HEK293 (cell line): ENCODE measurements at regions not wholly inside any gene's neighbourhood (a gene's known extent, or its start where the extent isn't known, plus 50 kb on each side); places are given as distances from the start of the nearest gene placed in this dataset.

Experiments
- CTCF ChIA-PET: fragments of 350-600 bp; formaldehyde crosslinking; extraction: SDS; loops from one replicate; lab custom pipeline; 2021; ENCODE audit warnings: antibody characterized with exemption; lab: Yijun Ruan, JAX
- POLR2A ChIA-PET: fragments of 300-600 bp; formaldehyde crosslinking; extraction: SDS; loops from one replicate; lab custom pipeline; 2020; ENCODE audit warnings: antibody characterized with exemption, inconsistent platforms; lab: Yijun Ruan, JAX
- H3K27ac ChIP-seq: fragments of 200-500 bp; sonication (Bioruptor generic); 2 replicates; pipeline ENCODE4 v1.5.1; 2014; ENCODE audit warnings: low read depth, low read length, control low read depth, inconsistent platforms; ENCODE audit errors: extremely low read depth
- H3K36me3 ChIP-seq, 2 experiments: fragments of 200-500 bp in 1 of 2; sonication (Bioruptor generic) in 1 of 2; 1 replicate in 1 of 2; 2 replicates in 1 of 2; pipeline ENCODE4 v1.5.1; 2014 to 2017; ENCODE audit warnings: inconsistent platforms in 2 of 2, low read length in 2 of 2; ENCODE audit not compliant: control insufficient read depth in 2 of 2, insufficient read depth in 1 of 2
- H3K4me1 ChIP-seq: fragments of 200-500 bp; sonication (Bioruptor generic); 2 replicates; pipeline ENCODE4 v1.5.1; 2014; ENCODE audit warnings: mild to moderate bottlenecking, low read length, inconsistent platforms; ENCODE audit not compliant: control insufficient read depth, insufficient read depth
- H3K4me3 ChIP-seq: 2 replicates; pipeline ENCODE4 v1.5.1; 2011; ENCODE audit warnings: low read depth, mild to moderate bottlenecking, control low read depth, low read length, moderate library complexity
- H3K9me3 ChIP-seq: fragments of 200-500 bp; sonication (Bioruptor generic); 2 replicates; pipeline ENCODE4 v1.5.1; 2014; ENCODE audit warnings: low read depth, low read length, inconsistent platforms; ENCODE audit not compliant: control insufficient read depth, insufficient read depth
- EGR2 ChIP-seq: fragments of 450-650 bp; formaldehyde crosslinking; IDR thresholded peaks from 2 replicates; pipeline ENCODE4 v1.5.1; 2016; ENCODE audit warnings: low read depth, missing biosample characterization, missing genetic modification characterization
- GLI4 ChIP-seq: fragments of 450-650 bp; formaldehyde crosslinking; IDR thresholded peaks from 2 replicates; pipeline ENCODE4 v1.5.1; 2016; ENCODE audit warnings: missing biosample characterization, missing genetic modification characterization
- HIC1 ChIP-seq: fragments of 450-650 bp; formaldehyde crosslinking; IDR thresholded peaks from 2 replicates; pipeline ENCODE4 v1.5.1; 2016; ENCODE audit warnings: missing biosample characterization, missing genetic modification characterization
- KLF1 ChIP-seq: fragments of 450-650 bp; formaldehyde crosslinking; IDR thresholded peaks from 2 replicates; pipeline ENCODE4 v1.5.1; 2016; ENCODE audit warnings: missing biosample characterization, missing genetic modification characterization
- OVOL3 ChIP-seq: fragments of 450-650 bp; formaldehyde crosslinking; IDR thresholded peaks from 2 replicates; pipeline ENCODE4 v1.5.1; 2016; ENCODE audit warnings: missing biosample characterization, missing genetic modification characterization
- RBAK ChIP-seq: fragments of 450-650 bp; formaldehyde crosslinking; IDR thresholded peaks from 2 replicates; pipeline ENCODE4 v1.5.1; 2016; ENCODE audit warnings: missing biosample characterization, missing genetic modification characterization
- SETDB1 ChIP-seq: IDR thresholded peaks from one replicate; pipeline ENCODE4 v1.6.1; 2017; ENCODE audit warnings: mild to moderate bottlenecking, low read length, moderate library complexity, mixed read lengths; ENCODE audit not compliant: insufficient read length
- TCF7L2 ChIP-seq: IDR thresholded peaks from 2 replicates; pipeline ENCODE4 v1.6.1; 2011; ENCODE audit warnings: low read depth, mild to moderate bottlenecking, inconsistent platforms, low read length, moderate library complexity, borderline replicate concordance
- WT1 ChIP-seq: fragments of 450-650 bp; formaldehyde crosslinking; IDR thresholded peaks from 2 replicates; pipeline ENCODE4 v1.5.1; 2016; ENCODE audit warnings: missing biosample characterization, missing genetic modification characterization
- YY1 ChIP-seq: fragments of 450-650 bp; formaldehyde crosslinking; IDR thresholded peaks from 2 replicates; pipeline ENCODE4 v1.5.1; 2018; ENCODE audit warnings: missing biosample characterization, missing genetic modification characterization
- ZBTB6 ChIP-seq: fragments of 450-650 bp; formaldehyde crosslinking; IDR thresholded peaks from 2 replicates; pipeline ENCODE4 v1.5.1; 2017; ENCODE audit warnings: missing biosample characterization, missing genetic modification characterization
- ZIC2 ChIP-seq: fragments of 450-650 bp; formaldehyde crosslinking; IDR thresholded peaks from 2 replicates; pipeline ENCODE4 v1.5.1; 2016; ENCODE audit warnings: missing biosample characterization, missing genetic modification characterization
- ZNF175 ChIP-seq: fragments of 450-650 bp; formaldehyde crosslinking; IDR thresholded peaks from 2 replicates; pipeline ENCODE4 v1.5.1; 2016; ENCODE audit warnings: missing biosample characterization, missing genetic modification characterization
- ZNF18 ChIP-seq: fragments of 450-650 bp; formaldehyde crosslinking; IDR thresholded peaks from 2 replicates; pipeline ENCODE4 v1.5.1; 2016; ENCODE audit warnings: missing biosample characterization, missing genetic modification characterization
- ZNF202 ChIP-seq: fragments of 450-650 bp; formaldehyde crosslinking; IDR thresholded peaks from 2 replicates; pipeline ENCODE4 v1.5.1; 2016; ENCODE audit warnings: missing biosample characterization, missing genetic modification characterization, borderline replicate concordance
- ZNF266 ChIP-seq: fragments of 450-650 bp; formaldehyde crosslinking; IDR thresholded peaks from 2 replicates; pipeline ENCODE4 v1.5.1; 2016; ENCODE audit warnings: missing biosample characterization, missing genetic modification characterization, low read depth
- ZNF280C ChIP-seq: fragments of 450-650 bp; formaldehyde crosslinking; IDR thresholded peaks from 2 replicates; pipeline ENCODE4 v1.5.1; 2016; ENCODE audit warnings: missing biosample characterization, missing genetic modification characterization
- ZNF311 ChIP-seq: fragments of 450-650 bp; formaldehyde crosslinking; IDR thresholded peaks from 2 replicates; pipeline ENCODE4 v1.5.1; 2017; ENCODE audit warnings: missing biosample characterization, missing genetic modification characterization, borderline replicate concordance
- ZNF555 ChIP-seq: fragments of 450-650 bp; formaldehyde crosslinking; conservative IDR thresholded peaks from 2 replicates; pipeline ENCODE4 v1.5.1; 2017; ENCODE audit warnings: missing biosample characterization, mild to moderate bottlenecking, missing genetic modification characterization, inconsistent platforms
- ZNF600 ChIP-seq: fragments of 450-650 bp; formaldehyde crosslinking; IDR thresholded peaks from 2 replicates; pipeline ENCODE4 v1.5.1; 2016; ENCODE audit warnings: missing biosample characterization, missing genetic modification characterization
- ZNF658 ChIP-seq: fragments of 450-650 bp; formaldehyde crosslinking; IDR thresholded peaks from 2 replicates; pipeline ENCODE4; 2016; ENCODE audit warnings: missing biosample characterization, missing genetic modification characterization
- ZNF76 ChIP-seq: fragments of 450-650 bp; formaldehyde crosslinking; IDR thresholded peaks from 2 replicates; pipeline ENCODE4; 2016; ENCODE audit warnings: low read depth, missing biosample characterization, missing genetic modification characterization, borderline replicate concordance
- ZNF777 ChIP-seq: fragments of 450-650 bp; formaldehyde crosslinking; IDR thresholded peaks from 2 replicates; pipeline ENCODE4 v1.5.1; 2017; ENCODE audit warnings: missing biosample characterization, missing genetic modification characterization, borderline replicate concordance
- ZNF843 ChIP-seq: fragments of 450-650 bp; formaldehyde crosslinking; IDR thresholded peaks from 2 replicates; pipeline ENCODE4 v1.5.1; 2016; ENCODE audit warnings: missing biosample characterization, missing genetic modification characterization
- TF ChIP-seq, protein P1 (sequence below): fragments of 450-650 bp; formaldehyde crosslinking; IDR thresholded peaks from 2 replicates; pipeline ENCODE4 v1.5.1; 2017; ENCODE audit warnings: missing biosample characterization, missing genetic modification characterization

DNA sequence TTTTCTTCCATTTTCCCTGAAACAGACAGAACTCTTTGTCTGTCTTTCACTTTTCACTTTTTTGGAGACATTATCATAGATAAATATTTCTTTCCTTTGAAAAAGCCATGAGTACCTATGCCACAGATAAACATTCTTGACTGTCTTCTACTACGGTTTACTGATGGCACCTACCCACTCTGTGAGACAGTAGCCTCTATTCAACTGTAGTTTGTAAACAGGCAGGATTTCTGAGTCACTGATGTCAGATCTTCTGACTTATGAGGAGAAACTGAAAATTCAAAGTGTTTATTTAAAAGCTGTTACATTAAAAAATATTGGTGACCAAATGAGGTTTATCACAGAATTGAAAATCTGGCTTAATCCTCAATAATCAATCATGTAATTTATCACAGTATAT, 658.4 kb downstream of the TOX3 start:
- Histone ChIP-seq H3K36me3 (no peaks in the 10 kb centered on the region), H3K27ac (no peak overlapping the region), H3K4me3 (no peak overlapping the region), H3K4me1 (no peaks in the 10 kb centered on the region), H3K9me3 (no peaks in the 10 kb centered on the region)
- POLR2A ChIA-PET = no interaction called here
- CTCF ChIA-PET = interaction anchor here (0.7 kb wide), 1 partner anchor 1526 kb away, joined by 4 read pairs; no protein-coding TSS in a partner anchor
- TF ChIP-seq, protein P1, sequence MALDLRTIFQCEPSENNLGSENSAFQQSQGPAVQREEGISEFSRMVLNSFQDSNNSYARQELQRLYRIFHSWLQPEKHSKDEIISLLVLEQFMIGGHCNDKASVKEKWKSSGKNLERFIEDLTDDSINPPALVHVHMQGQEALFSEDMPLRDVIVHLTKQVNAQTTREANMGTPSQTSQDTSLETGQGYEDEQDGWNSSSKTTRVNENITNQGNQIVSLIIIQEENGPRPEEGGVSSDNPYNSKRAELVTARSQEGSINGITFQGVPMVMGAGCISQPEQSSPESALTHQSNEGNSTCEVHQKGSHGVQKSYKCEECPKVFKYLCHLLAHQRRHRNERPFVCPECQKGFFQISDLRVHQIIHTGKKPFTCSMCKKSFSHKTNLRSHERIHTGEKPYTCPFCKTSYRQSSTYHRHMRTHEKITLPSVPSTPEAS (tag by site-specific recombination) = no peak
- TF ChIP-seq ZNF202 (tag by site-specific recombination) = no peak
- no peak for TF ChIP-seq ZBTB6 (tag by site-specific recombination)
- TF ChIP-seq HIC1 = no peak
- TF ChIP-seq ZNF280C (tag by site-specific recombination) = no peak
- TF ChIP-seq ZNF658 = no peak
- TF ChIP-seq SETDB1 = no peak
- no peak for TF ChIP-seq ZNF18
- TF ChIP-seq ZNF600 (tag by site-specific recombination) = no peak
- no peak for TF ChIP-seq OVOL3
- TF ChIP-seq ZNF843 = no peak
- TF ChIP-seq EGR2 (tag by site-specific recombination) = no peak
- TF ChIP-seq RBAK = no peak

GRCh38 chr16:51888016-51888415, 658.9 kb downstream of the TOX3 start:
- Histone ChIP-seq H3K4me1 (no peaks in the 10 kb centered on the region), H3K36me3 (no peaks in the 10 kb centered on the region), H3K4me3 (no peak overlapping the region), H3K27ac (no peak overlapping the region), H3K9me3 (no peaks in the 10 kb centered on the region)
- ChIA-PET CTCF (interaction anchor here (0.5 kb wide), 1 partner anchor 142 kb away, joined by 3 read pairs; no protein-coding TSS in a partner anchor), POLR2A (no interaction called here)
- TF ChIP-seq ZNF311 (tag by site-specific recombination) = no peak
- TF ChIP-seq ZNF266 = no peak
- TF ChIP-seq ZNF76 = no peak
- TF ChIP-seq ZNF280C (tag by site-specific recombination) = no peak
- TF ChIP-seq WT1 (tag by site-specific recombination) = no peak
- no peak for TF ChIP-seq ZNF777 (tag by site-specific recombination)
- TF ChIP-seq GLI4 = no peak
- TF ChIP-seq TCF7L2 = no peak
- no peak for TF ChIP-seq KLF1 (tag by site-specific recombination)
- no peak for TF ChIP-seq ZNF175 (tag by site-specific recombination)
- TF ChIP-seq ZNF555 (tag by site-specific recombination) = no peak
- TF ChIP-seq ZIC2 (tag by site-specific recombination) = no peak
- no peak for TF ChIP-seq YY1 (tag by site-specific recombination)
